SK-N-SH (cell line): ENCODE measurements at regions not wholly inside any gene's neighbourhood (a gene's known extent, or its start where the extent isn't known, plus 50 kb on each side); places are given as distances from the start of the nearest gene placed in this dataset.

Experiments used
- CTCF ChIA-PET: fragments of 300-600, 350-600 bp; formaldehyde crosslinking; extraction: SDS; loops from one replicate; lab custom pipeline; 2021; lab: Yijun Ruan, JAX
- POLR2A ChIA-PET: fragments of 350-600 bp; sonication (Branson Sonifier 250); formaldehyde crosslinking; extraction: SDS; loops from one replicate; lab custom pipeline; 2020; ENCODE audit warnings: antibody characterized with exemption, inconsistent platforms; lab: Yijun Ruan, JAX
- DNase-seq: peaks from one replicate; pipeline ENCODE4 v3.0.0; 2012
- H2AFZ ChIP-seq: fragments of 200-600 bp; sonication (generic); 2 replicates; pipeline ENCODE4 v1.8.1; 2016; ENCODE audit warnings: antibody characterized with exemption, mild to moderate bottlenecking, low read depth
- H3F3A ChIP-seq: fragments of 200-600 bp; sonication (generic); replicated peaks from 2 replicates; pipeline ENCODE3; 2016; ENCODE audit warnings: antibody characterized with exemption, mild to moderate bottlenecking; ENCODE audit not compliant: insufficient read depth
- H3K27ac ChIP-seq, 2 experiments: fragments of 200-500 bp in 1 of 2; fragments of 200-600 bp in 1 of 2; sonication (Bioruptor generic) in 1 of 2; sonication (generic), shearing (Covaris generic) in 1 of 2; 2 replicates each; pipeline versions ENCODE4 v1.5.1 to v1.6.1; 2014 to 2016; ENCODE audit warnings: low read depth in 2 of 2, inconsistent platforms in 1 of 2, low read length in 1 of 2, mild to moderate bottlenecking in 1 of 2, mixed read lengths in 1 of 2
- H3K27me3 ChIP-seq: fragments of 200-600 bp; sonication (generic), shearing (Covaris generic); 2 replicates; pipeline ENCODE4 v1.6.1; 2016; ENCODE audit warnings: mixed run types; ENCODE audit not compliant: insufficient read depth
- H3K36me3 ChIP-seq, 2 experiments: fragments of 200-500 bp in 1 of 2; fragments of 200-600 bp in 1 of 2; sonication (Bioruptor generic) in 1 of 2; sonication (generic) in 1 of 2; replicated peaks in 1 of 2; 2 replicates each; pipeline versions ENCODE3 to v1.5.1; 2014 to 2016; ENCODE audit warnings: low read length in 1 of 2, mild to moderate bottlenecking in 1 of 2; ENCODE audit not compliant: insufficient read depth in 2 of 2, control insufficient read depth in 1 of 2
- H3K4me1 ChIP-seq, 2 experiments: fragments of 200-500 bp in 1 of 2; fragments of 200-600 bp in 1 of 2; sonication (Bioruptor generic) in 1 of 2; sonication (generic), shearing (Covaris generic) in 1 of 2; 2 replicates each; pipeline versions ENCODE4 v1.5.1 to v1.6.1; 2014 to 2016; ENCODE audit warnings: low read depth in 1 of 2, low read length in 1 of 2, mixed run types in 1 of 2; ENCODE audit not compliant: insufficient read depth in 2 of 2, control insufficient read depth in 1 of 2
- H3K4me2 ChIP-seq: fragments of 200-600 bp; sonication (generic), shearing (Covaris generic); 2 replicates; pipeline ENCODE4 v1.6.1; 2017; ENCODE audit warnings: mixed run types
- H3K4me3 ChIP-seq, 2 experiments: fragments of 200-500 bp in 1 of 2; fragments of 200-600 bp in 1 of 2; sonication (Bioruptor generic) in 1 of 2; sonication (generic), shearing (Covaris generic) in 1 of 2; 2 replicates each; pipeline versions ENCODE4 v1.5.1 to v1.8.1; 2014 to 2016; ENCODE audit warnings: low read depth in 2 of 2, inconsistent platforms in 1 of 2, low read length in 1 of 2, mild to moderate bottlenecking in 1 of 2, mixed read lengths in 1 of 2, moderate library complexity in 1 of 2
- H3K79me2 ChIP-seq: fragments of 200-600 bp; sonication (generic); 2 replicates; pipeline ENCODE4 v1.8.1; 2017; ENCODE audit warnings: mild to moderate bottlenecking; ENCODE audit not compliant: insufficient read depth
- H3K9ac ChIP-seq: fragments of 200-600 bp; sonication (generic); 2 replicates; pipeline ENCODE4 v1.6.1; 2017; ENCODE audit warnings: mixed run types
- H3K9me2 ChIP-seq: fragments of 200-600 bp; sonication (generic); 2 replicates; pipeline ENCODE4 v1.6.1; 2017; ENCODE audit warnings: mixed run types
- H3K9me3 ChIP-seq: fragments of 200-600 bp; sonication (generic); 2 replicates; pipeline ENCODE4 v1.6.1; 2017; ENCODE audit warnings: mixed run types, mild to moderate bottlenecking, moderate library complexity
- H4K20me1 ChIP-seq: fragments of 200-600 bp; sonication (generic); 2 replicates; pipeline ENCODE4 v1.6.1; 2017; ENCODE audit warnings: mild to moderate bottlenecking, mixed run types; ENCODE audit not compliant: insufficient read depth
- EP300 ChIP-seq, 2 experiments: IDR thresholded peaks; 2 replicates each; pipeline versions ENCODE4 v1.4.0 to v1.6.1; 2012; ENCODE audit warnings: borderline replicate concordance in 1 of 2, low read depth in 1 of 2, low read length in 1 of 2
- EZH2phosphoT487 ChIP-seq: fragments of 200-600 bp; sonication (generic); IDR thresholded peaks from 2 replicates; pipeline ENCODE4 v1.6.1; 2017; ENCODE audit warnings: low read depth, mixed run types, mild to moderate bottlenecking, antibody characterized with exemption, moderate library complexity, borderline replicate concordance
- GABPA ChIP-seq: IDR thresholded peaks from 2 replicates; pipeline ENCODE4 v1.4.0; 2012; ENCODE audit warnings: low read depth, mild to moderate bottlenecking
- GATA2 ChIP-seq: sonication (generic); formaldehyde crosslinking; IDR thresholded peaks from 2 replicates; pipeline ENCODE4 v1.5.0; 2020; ENCODE audit warnings: mild to moderate bottlenecking, missing genetic modification reagents
- POLR2AphosphoS5 ChIP-seq: IDR thresholded peaks from 2 replicates; pipeline ENCODE4 v1.6.1; 2012; ENCODE audit warnings: low read depth, low read length
- RAD21 ChIP-seq: IDR thresholded peaks from 2 replicates; pipeline ENCODE4 v1.6.1; 2012; ENCODE audit warnings: mild to moderate bottlenecking, low read length
- RCOR1 ChIP-seq: fragments of 150-350 bp; IDR thresholded peaks from 2 replicates; pipeline ENCODE4 v1.6.1; 2017; ENCODE audit warnings: antibody characterized with exemption, low read length
- REST ChIP-seq: IDR thresholded peaks from 2 replicates; pipeline ENCODE4 v1.6.1; 2012; ENCODE audit warnings: mild to moderate bottlenecking, low read depth, low read length, moderate library complexity
- TAF1 ChIP-seq: IDR thresholded peaks from 2 replicates; pipeline ENCODE4 v1.6.1; 2012; ENCODE audit warnings: low read depth, mild to moderate bottlenecking, low read length, moderate library complexity, borderline replicate concordance
- TCF12 ChIP-seq: IDR thresholded peaks from 2 replicates; pipeline ENCODE4 v1.4.0; 2012
- USF1 ChIP-seq: IDR thresholded peaks from 2 replicates; pipeline ENCODE4 v1.4.0; 2012; ENCODE audit warnings: low read depth, borderline replicate concordance
- YY1 ChIP-seq: IDR thresholded peaks from 2 replicates; pipeline ENCODE4 v1.4.0; 2012; ENCODE audit warnings: low read depth, mild to moderate bottlenecking
- ZBTB33 ChIP-seq: IDR thresholded peaks from 2 replicates; pipeline ENCODE4 v1.4.0; 2012; ENCODE audit warnings: low read depth, borderline replicate concordance
- WGBS: methylation state at CpG from one replicate; pipeline ENCODE4 v1.1.6; 2017; ENCODE audit warnings: low lambda C conversion rate; 5-methylcytosine and 5-hydroxymethylcytosine counted together

GRCh38 chr6:23661549-23661948 is 464.5 kb upstream of the NRSN1 start:
- peak overlapping the region in 1 of 2 experiments; percentile 99; a peak in 2 of 4 replicates for H3K27ac ChIP-seq
- H3K4me1 ChIP-seq: peaks cover 0 to 23% of the 10 kb centered on the region in 2 experiments; a peak in 2 of 4 replicates
- H3K9me3 ChIP-seq: no peaks in the 10 kb centered on the region
- no peak overlapping the region for H3K4me2 ChIP-seq
- H3K4me3 ChIP-seq: no peak overlapping the region
- no peaks in the 10 kb centered on the region for H4K20me1 ChIP-seq
- H3K9me2 ChIP-seq: no peaks in the 10 kb centered on the region
- no peaks in the 10 kb centered on the region for H3K27me3 ChIP-seq
- no peak for DNase-seq
- no peaks in the 10 kb centered on the region for H3K79me2 ChIP-seq
- H2AFZ ChIP-seq: no peak overlapping the region
- no peak for TF ChIP-seq RAD21
- no peak for TF ChIP-seq EP300 (IDR thresholded peaks at IDR 0.05; ENCODE audit: borderline replicate concordance in 1 of 2, low read depth in 1 of 2, low read length in 1 of 2)
- no peak for TF ChIP-seq RCOR1
- TF ChIP-seq GABPA: no peak
- no peak for TF ChIP-seq TCF12
- no peak for TF ChIP-seq REST
- TF ChIP-seq POLR2AphosphoS5: no peak
- no peak for TF ChIP-seq ZBTB33
- TF ChIP-seq USF1: no peak
- TF ChIP-seq GATA2 (CRISPR knock-in tag): no peak
- TF ChIP-seq TAF1: no peak
- TF ChIP-seq YY1: no peak
- TF ChIP-seq EZH2phosphoT487: no peak
- TF ChIP-seq, all 33 proteins: peak for 0
- CTCF ChIA-PET: interaction anchor here (1.2 kb wide), 1 partner anchor 215 kb away, joined by 5 read pairs; no protein-coding TSS in a partner anchor
- WGBS: 56% methylated on average over 4 of the region's 4 CpGs
- POLR2A ChIA-PET: interaction anchor here (0.9 kb wide), 1 partner anchor 1514 kb away, joined by 3 read pairs; no protein-coding TSS in a partner anchor
- H3F3A ChIP-seq: no peaks in the 10 kb centered on the region
- H3K36me3 ChIP-seq: no peaks in the 10 kb centered on the region
- H3K9ac ChIP-seq: no peak overlapping the region
